ENCODE measurements at regions not wholly inside any gene's neighbourhood (a gene's known extent, or its start where the extent isn't known, plus 50 kb on each side); places are given as distances from the start of the nearest gene placed in this dataset.

DNA sequence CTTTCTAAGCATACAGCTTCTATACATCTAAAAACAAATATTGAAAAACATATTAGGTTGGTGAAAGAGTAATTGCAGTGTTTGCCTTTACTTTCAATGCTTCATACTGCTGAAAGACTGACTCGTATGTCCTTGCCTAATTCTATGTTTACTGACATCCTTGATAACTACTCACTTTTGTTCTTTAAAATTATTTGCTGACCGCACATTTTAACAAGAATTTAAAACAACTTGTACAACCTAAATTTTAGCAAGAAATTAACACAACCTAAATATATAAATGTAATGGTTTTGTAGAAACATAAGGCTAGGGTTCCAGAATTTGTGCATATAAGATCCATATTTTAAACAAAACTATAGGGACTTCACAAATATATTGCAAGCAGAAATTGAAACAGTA, 640.2 kb upstream of the MMS22L start:
- peak overlapping the region; percentile 46 for H2AFZ ChIP-seq (replicated peaks)
- H3K9me3 ChIP-seq (ENCODE audit: low read depth), result no peaks in the 10 kb centered on the region
- no peaks in the 10 kb centered on the region for H3K36me3 Mint-ChIP-seq
- H3K27ac Mint-ChIP-seq, result no peak overlapping the region
- H3K9ac ChIP-seq, result no peak overlapping the region
- no peak for DNase-seq (ENCODE audit: low spot score)
- no peaks in the 10 kb centered on the region for H4K20me1 ChIP-seq (ENCODE audit: low read depth)
- peaks cover 3% of the 10 kb centered on the region for H3K27me3 Mint-ChIP-seq (ENCODE audit: insufficient read depth, low read depth)
- H3K4me3 ChIP-seq, result no peak overlapping the region
- no peaks in the 10 kb centered on the region for H3K27me3 ChIP-seq
- H3K79me2 ChIP-seq (ENCODE audit: low read depth), result no peaks in the 10 kb centered on the region
- TF ChIP-seq EZH2 (IDR thresholded peaks at IDR 0.05) (no peak), EZH2phosphoT487 (IDR thresholded peaks at IDR 0.05) (no peak)
- TF ChIP-seq, protein P1, sequence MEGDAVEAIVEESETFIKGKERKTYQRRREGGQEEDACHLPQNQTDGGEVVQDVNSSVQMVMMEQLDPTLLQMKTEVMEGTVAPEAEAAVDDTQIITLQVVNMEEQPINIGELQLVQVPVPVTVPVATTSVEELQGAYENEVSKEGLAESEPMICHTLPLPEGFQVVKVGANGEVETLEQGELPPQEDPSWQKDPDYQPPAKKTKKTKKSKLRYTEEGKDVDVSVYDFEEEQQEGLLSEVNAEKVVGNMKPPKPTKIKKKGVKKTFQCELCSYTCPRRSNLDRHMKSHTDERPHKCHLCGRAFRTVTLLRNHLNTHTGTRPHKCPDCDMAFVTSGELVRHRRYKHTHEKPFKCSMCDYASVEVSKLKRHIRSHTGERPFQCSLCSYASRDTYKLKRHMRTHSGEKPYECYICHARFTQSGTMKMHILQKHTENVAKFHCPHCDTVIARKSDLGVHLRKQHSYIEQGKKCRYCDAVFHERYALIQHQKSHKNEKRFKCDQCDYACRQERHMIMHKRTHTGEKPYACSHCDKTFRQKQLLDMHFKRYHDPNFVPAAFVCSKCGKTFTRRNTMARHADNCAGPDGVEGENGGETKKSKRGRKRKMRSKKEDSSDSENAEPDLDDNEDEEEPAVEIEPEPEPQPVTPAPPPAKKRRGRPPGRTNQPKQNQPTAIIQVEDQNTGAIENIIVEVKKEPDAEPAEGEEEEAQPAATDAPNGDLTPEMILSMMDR (IDR thresholded peaks at IDR 0.05), result no peak
- no peaks in the 10 kb centered on the region for H3K36me3 ChIP-seq
- H3K9me3 Mint-ChIP-seq, result no peaks in the 10 kb centered on the region
- no peak overlapping the region for H3K4me3 Mint-ChIP-seq
- no peak overlapping the region for H3K27ac ChIP-seq
- peaks cover 10% of the 10 kb centered on the region for H3K4me1 ChIP-seq
- no peaks in the 10 kb centered on the region for H3F3A ChIP-seq (ENCODE audit: low read depth)
- no peak overlapping the region for H3K4me2 ChIP-seq
- peaks cover 16% of the 10 kb centered on the region for H3K4me1 Mint-ChIP-seq

DNA sequence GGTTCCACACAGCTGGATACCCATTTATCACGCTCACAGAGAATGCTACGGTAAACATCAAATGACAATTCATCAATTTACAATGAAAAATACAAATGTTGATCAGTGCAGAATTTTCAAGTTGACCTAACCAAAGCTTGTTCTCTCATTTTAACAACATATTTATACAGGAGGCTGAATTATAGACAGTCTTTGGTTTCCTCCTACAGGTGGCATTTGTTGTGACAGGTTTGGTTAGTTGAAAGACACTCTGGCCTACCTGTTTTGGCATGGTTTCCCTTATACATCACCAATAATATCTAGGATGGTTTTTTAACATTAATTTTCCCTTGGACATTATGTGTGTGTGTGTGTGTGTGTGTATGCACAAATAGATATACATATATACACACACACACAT, 642.5 kb upstream of the MMS22L start:
- H3K9me3 ChIP-seq (ENCODE audit: low read depth), result no peaks in the 10 kb centered on the region
- Mint-ChIP-seq H3K4me1 (peaks cover 5% of the 10 kb centered on the region), H3K36me3 (no peaks in the 10 kb centered on the region), H3K27ac (no peak overlapping the region), H3K4me3 (no peak overlapping the region), H3K9me3 (no peaks in the 10 kb centered on the region), H3K27me3 (ENCODE audit: insufficient read depth, low read depth) (peaks cover 3% of the 10 kb centered on the region)
- no peaks in the 10 kb centered on the region for H4K20me1 ChIP-seq (ENCODE audit: low read depth)
- peaks cover 3% of the 10 kb centered on the region for H3K4me1 ChIP-seq
- H3K27ac ChIP-seq, result no peak overlapping the region
- TF ChIP-seq EZH2phosphoT487 (IDR thresholded peaks at IDR 0.05), result no peak
- TF ChIP-seq, protein P1 (IDR thresholded peaks at IDR 0.05), result peak; percentile 29
- H3K4me3 ChIP-seq, result no peak overlapping the region
- H2AFZ ChIP-seq (replicated peaks), result no peak overlapping the region
- no peaks in the 10 kb centered on the region for H3F3A ChIP-seq (ENCODE audit: low read depth)
- no peak for DNase-seq (ENCODE audit: low spot score)
- H3K9ac ChIP-seq, result no peak overlapping the region
- no peaks in the 10 kb centered on the region for H3K27me3 ChIP-seq
- no peaks in the 10 kb centered on the region for H3K79me2 ChIP-seq (ENCODE audit: low read depth)
- H3K36me3 ChIP-seq, result no peaks in the 10 kb centered on the region
- no peak overlapping the region for H3K4me2 ChIP-seq

- no peak overlapping the region for H3K4me3 ChIP-seq
- TF ChIP-seq, protein P1 (IDR thresholded peaks at IDR 0.05), result no peak
- TF ChIP-seq EZH2 (IDR thresholded peaks at IDR 0.05) (no peak), EZH2phosphoT487 (IDR thresholded peaks at IDR 0.05) (no peak)
- no peaks in the 10 kb centered on the region for H3F3A ChIP-seq (ENCODE audit: low read depth)
- H3K79me2 ChIP-seq (ENCODE audit: low read depth), result no peaks in the 10 kb centered on the region
- H4K20me1 ChIP-seq (ENCODE audit: low read depth), result no peaks in the 10 kb centered on the region
- no peaks in the 10 kb centered on the region for H3K36me3 Mint-ChIP-seq
- no peak overlapping the region for H3K27ac Mint-ChIP-seq
- H3K9ac ChIP-seq, result no peak overlapping the region
- H3K27ac ChIP-seq, result no peak overlapping the region
- H3K9me3 Mint-ChIP-seq, result no peaks in the 10 kb centered on the region
- no peak for DNase-seq (ENCODE audit: low spot score)
- no peak overlapping the region for H3K4me2 ChIP-seq
- H3K27me3 ChIP-seq, result no peaks in the 10 kb centered on the region
- no peaks in the 10 kb centered on the region for H3K36me3 ChIP-seq
- no peak overlapping the region for H3K4me3 Mint-ChIP-seq
- no peaks in the 10 kb centered on the region for H3K27me3 Mint-ChIP-seq (ENCODE audit: insufficient read depth, low read depth)
- H3K9me3 ChIP-seq (ENCODE audit: low read depth), result no peaks in the 10 kb centered on the region
- H3K4me1 Mint-ChIP-seq, result peaks cover 12% of the 10 kb centered on the region
- no peaks in the 10 kb centered on the region for H3K4me1 ChIP-seq
- no peak overlapping the region for H2AFZ ChIP-seq (replicated peaks)
These were observed 656.6 kb upstream of the MMS22L start for GRCh38 chr6:97939440-97940168.

Data from neural progenitor cell (in vitro differentiated cells).